ENCODE measurements at regions not wholly inside any gene's neighbourhood (a gene's known extent, or its start where the extent isn't known, plus 50 kb on each side); places are given as distances from the start of the nearest gene placed in this dataset.

DNA sequence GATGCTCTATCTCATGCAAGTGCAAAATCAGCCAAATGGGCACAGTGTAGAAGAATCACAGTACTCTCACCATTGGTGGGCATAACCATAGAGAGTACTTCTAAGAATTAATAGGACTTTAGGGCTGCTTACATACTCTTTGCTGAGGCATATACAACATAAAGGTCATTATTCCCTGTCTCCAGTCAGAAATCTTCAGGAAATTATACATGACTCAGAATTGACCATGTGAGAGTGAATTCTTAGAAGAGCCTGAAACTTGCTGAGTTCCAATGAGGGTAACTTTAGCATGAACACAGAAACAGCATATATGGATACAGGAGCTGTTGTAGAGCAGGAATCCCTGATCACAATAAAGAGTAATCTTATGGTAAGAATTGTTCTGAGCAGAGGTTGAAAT is 498.7 kb downstream of the TENT5A start:
- no peaks in the 10 kb centered on the region for H3K4me1 ChIP-seq
- H3K36me3 ChIP-seq (ENCODE audit: low read depth, missing control alignments): no peaks in the 10 kb centered on the region
- no peaks in the 10 kb centered on the region for H3K27me3 ChIP-seq
- H3K27ac ChIP-seq: no peak overlapping the region
- no peak for DNase-seq
- no peak for TF ChIP-seq POLR2A (IDR thresholded peaks at IDR 0.05)
- TF ChIP-seq, protein P1, sequence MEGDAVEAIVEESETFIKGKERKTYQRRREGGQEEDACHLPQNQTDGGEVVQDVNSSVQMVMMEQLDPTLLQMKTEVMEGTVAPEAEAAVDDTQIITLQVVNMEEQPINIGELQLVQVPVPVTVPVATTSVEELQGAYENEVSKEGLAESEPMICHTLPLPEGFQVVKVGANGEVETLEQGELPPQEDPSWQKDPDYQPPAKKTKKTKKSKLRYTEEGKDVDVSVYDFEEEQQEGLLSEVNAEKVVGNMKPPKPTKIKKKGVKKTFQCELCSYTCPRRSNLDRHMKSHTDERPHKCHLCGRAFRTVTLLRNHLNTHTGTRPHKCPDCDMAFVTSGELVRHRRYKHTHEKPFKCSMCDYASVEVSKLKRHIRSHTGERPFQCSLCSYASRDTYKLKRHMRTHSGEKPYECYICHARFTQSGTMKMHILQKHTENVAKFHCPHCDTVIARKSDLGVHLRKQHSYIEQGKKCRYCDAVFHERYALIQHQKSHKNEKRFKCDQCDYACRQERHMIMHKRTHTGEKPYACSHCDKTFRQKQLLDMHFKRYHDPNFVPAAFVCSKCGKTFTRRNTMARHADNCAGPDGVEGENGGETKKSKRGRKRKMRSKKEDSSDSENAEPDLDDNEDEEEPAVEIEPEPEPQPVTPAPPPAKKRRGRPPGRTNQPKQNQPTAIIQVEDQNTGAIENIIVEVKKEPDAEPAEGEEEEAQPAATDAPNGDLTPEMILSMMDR (IDR thresholded peaks at IDR 0.05): no peak
- H3K4me3 ChIP-seq: no peak overlapping the region
- no peaks in the 10 kb centered on the region for H3K9me3 ChIP-seq
- intact Hi-C loops (cut with DNase I; ENCODE audit: low total_unique reads): no loop called here

DNA sequence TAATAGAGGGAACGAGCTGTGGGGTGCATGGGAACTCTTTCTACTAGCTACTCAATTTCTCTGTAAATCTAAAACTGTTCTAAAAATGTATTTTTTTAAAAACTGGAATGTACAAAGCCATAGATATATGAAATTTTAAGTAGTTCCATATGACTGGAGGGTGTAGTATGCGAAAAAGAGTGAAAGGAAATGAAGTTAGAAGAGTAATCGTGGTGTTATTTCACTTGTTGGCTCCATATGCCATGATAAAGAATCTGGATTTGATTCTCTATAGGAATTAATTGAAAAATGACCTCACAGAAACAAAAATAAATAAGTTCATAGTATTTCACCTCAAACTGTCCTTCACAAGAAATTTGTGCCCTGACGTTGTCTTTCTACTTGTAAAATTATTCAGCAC is 500.2 kb downstream of the TENT5A start:
- Histone ChIP-seq H3K4me1 (no peaks in the 10 kb centered on the region), H3K27ac (no peak overlapping the region), H3K9me3 (no peaks in the 10 kb centered on the region), H3K4me3 (no peak overlapping the region), H3K27me3 (no peaks in the 10 kb centered on the region), H3K36me3 (ENCODE audit: low read depth, missing control alignments) (no peaks in the 10 kb centered on the region)
- 67 to 72% methylated on average over 4 of the region's 4 CpGs for WGBS, 2 donors
- TF ChIP-seq, protein P1 (IDR thresholded peaks at IDR 0.05): no peak
- no peak for TF ChIP-seq POLR2A (IDR thresholded peaks at IDR 0.05)
- no peak for DNase-seq
- intact Hi-C loops (cut with DNase I; ENCODE audit: low total_unique reads): no loop called here

DNA sequence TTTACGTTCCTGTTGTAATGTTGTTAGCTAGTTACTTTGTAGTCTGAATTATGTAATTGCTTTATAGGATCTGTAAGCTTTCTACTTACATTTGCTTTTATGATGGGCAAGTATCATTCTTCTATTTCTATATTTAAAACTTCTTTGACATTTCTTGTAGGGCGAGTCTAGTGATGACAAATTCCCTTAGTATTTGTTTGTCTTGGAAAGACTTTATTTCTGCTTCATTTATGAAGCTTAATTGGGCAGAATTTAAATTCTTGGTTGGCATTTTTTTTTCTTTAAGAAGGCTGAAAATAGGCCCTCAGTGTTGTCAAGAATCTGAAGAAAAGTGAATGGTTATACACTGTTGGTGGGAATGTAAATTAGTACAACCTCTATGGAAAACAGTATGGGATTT is 506.3 kb downstream of the TENT5A start:
- Histone ChIP-seq H3K4me3 (no peak overlapping the region), H3K27ac (no peak overlapping the region), H3K27me3 (no peaks in the 10 kb centered on the region), H3K4me1 (no peaks in the 10 kb centered on the region), H3K9me3 (no peaks in the 10 kb centered on the region), H3K36me3 (ENCODE audit: low read depth, missing control alignments) (no peaks in the 10 kb centered on the region)
- DNase-seq: no peak
- intact Hi-C loops (cut with DNase I; ENCODE audit: low total_unique reads): no loop called here
- 89 to 94% methylated on average over 2 of the region's 2 CpGs for WGBS, 2 donors
- no peak for TF ChIP-seq POLR2A (IDR thresholded peaks at IDR 0.05)
- TF ChIP-seq, protein P1 (IDR thresholded peaks at IDR 0.05): no peak

DNA sequence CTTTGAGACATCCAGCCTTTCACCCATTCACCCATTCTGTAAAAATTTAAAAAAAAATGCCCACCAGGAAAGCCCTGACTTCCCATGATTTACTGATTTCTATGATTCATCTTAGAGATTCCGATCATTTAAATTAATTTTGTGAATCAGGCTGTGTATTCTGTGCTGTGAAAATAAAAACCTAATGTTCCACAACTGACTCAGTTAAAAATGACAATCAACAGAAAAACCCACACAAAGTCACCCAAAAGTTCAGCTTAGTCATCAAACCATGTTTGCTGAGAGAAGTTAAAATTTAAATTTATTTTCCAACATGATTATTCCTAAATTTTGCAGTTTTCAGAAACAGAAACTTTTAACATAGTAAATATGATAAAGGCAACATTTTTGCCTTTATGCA is 509.9 kb downstream of the TENT5A start:
- H3K27me3 ChIP-seq: no peaks in the 10 kb centered on the region
- no peak for DNase-seq
- WGBS, 2 donors: 91 to 95% methylated on average over 1 of the region's 1 CpG
- no peaks in the 10 kb centered on the region for H3K4me1 ChIP-seq
- H3K36me3 ChIP-seq (ENCODE audit: low read depth, missing control alignments): no peaks in the 10 kb centered on the region
- no peak overlapping the region for H3K4me3 ChIP-seq
- no peak overlapping the region for H3K27ac ChIP-seq
- intact Hi-C loops (cut with DNase I; ENCODE audit: low total_unique reads): no loop called here
- H3K9me3 ChIP-seq: no peaks in the 10 kb centered on the region
- TF ChIP-seq, protein P1 (IDR thresholded peaks at IDR 0.05): no peak
- no peak for TF ChIP-seq POLR2A (IDR thresholded peaks at IDR 0.05)

DNA sequence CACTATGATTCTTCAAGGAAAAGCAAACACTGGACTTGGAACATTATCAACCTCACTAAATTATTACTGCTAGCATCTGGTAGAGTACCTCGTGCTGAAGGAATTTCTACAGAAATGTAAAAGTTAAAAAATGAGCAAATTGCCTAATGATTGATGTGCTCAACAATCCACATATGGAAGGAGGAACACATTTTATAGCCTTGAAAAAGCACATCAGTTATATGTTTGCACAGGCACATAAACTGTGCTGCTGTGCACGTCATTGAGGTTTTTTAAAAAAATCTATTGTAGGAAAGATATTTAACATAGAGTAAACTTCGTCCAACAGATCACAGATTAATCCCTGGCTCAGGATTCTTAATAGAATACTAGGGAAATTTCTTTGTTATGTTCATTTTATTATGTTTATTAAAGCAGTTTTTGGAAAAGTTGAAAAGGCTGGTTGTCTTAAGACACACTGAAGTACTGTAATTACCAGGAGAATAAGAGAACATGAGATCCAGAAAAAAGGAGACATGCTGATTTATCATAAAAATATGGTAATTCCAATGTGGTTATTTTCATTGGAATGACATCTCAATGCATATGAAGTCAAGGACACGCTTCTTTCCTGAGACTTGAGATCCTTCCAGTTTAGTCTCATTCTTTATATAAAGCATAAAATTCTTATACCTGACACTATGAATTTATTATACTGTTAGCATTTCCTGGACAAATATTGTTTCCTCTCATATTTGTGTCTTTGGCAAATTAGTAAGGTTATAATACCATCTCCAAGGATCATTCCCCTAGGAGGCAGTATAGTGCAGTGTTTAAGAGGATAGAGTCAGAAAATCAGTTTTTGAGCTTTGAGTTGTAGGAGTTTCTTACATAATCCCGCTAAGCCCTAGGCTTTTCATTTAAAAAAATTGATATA is 511.1 kb downstream of the TENT5A start:
- 43 to 48% methylated on average over 5 of the region's 5 CpGs for WGBS, 2 donors
- Histone ChIP-seq H3K36me3 (ENCODE audit: low read depth, missing control alignments) (no peaks in the 10 kb centered on the region), H3K4me3 (no peak overlapping the region), H3K4me1 (no peaks in the 10 kb centered on the region), H3K27ac (no peak overlapping the region), H3K9me3 (no peaks in the 10 kb centered on the region), H3K27me3 (no peaks in the 10 kb centered on the region)
- intact Hi-C loops (cut with DNase I; ENCODE audit: low total_unique reads): no loop called here
- DNase-seq: no peak
- TF ChIP-seq, protein P1 (IDR thresholded peaks at IDR 0.05): peak in 2 of 3 experiments; percentile 28 to 33
- TF ChIP-seq POLR2A (IDR thresholded peaks at IDR 0.05): no peak

Measured in testis (tissue), 2 donors.